KMS-11 (cell line): ENCODE measurements at regions not wholly inside any gene's neighbourhood (a gene's known extent, or its start where the extent isn't known, plus 50 kb on each side); places are given as distances from the start of the nearest gene placed in this dataset.

Source experiments
- H2AFZ ChIP-seq: fragments of 200-600 bp; sonication (generic); 2 replicates; pipeline ENCODE4 v1.6.1; 2016; ENCODE audit warnings: antibody characterized with exemption, mixed run types, low read depth
- H3K27ac ChIP-seq: fragments of 200-600 bp; sonication (generic); 2 replicates; pipeline ENCODE4 v1.6.1; 2016; ENCODE audit warnings: mild to moderate bottlenecking, mixed run types
- H3K27me3 ChIP-seq: fragments of 200-600 bp; sonication (generic); 2 replicates; pipeline ENCODE4 v1.6.1; 2017; ENCODE audit warnings: mild to moderate bottlenecking, low read depth, mixed run types, moderate library complexity; ENCODE audit not compliant: insufficient read depth
- H3K36me3 ChIP-seq: fragments of 200-600 bp; sonication (generic); 2 replicates; pipeline ENCODE4 v1.6.1; 2017; ENCODE audit warnings: mild to moderate bottlenecking, mixed run types; ENCODE audit not compliant: insufficient read depth
- H3K4me1 ChIP-seq: fragments of 200-600 bp; sonication (generic); 2 replicates; pipeline ENCODE4 v1.6.1; 2016; ENCODE audit warnings: mild to moderate bottlenecking, low read depth, mixed run types; ENCODE audit not compliant: poor library complexity, severe bottlenecking
- H3K4me2 ChIP-seq: fragments of 200-600 bp; sonication (generic); 2 replicates; pipeline ENCODE4 v1.7.0; 2016; ENCODE audit warnings: mild to moderate bottlenecking, mixed run types
- H3K4me3 ChIP-seq: fragments of 200-600 bp; sonication (generic); IDR thresholded peaks from 2 replicates; pipeline ENCODE4 v1.6.1; 2017; ENCODE audit warnings: low read depth, low read length, mixed read lengths; ENCODE audit not compliant: insufficient read depth
- H3K79me2 ChIP-seq: fragments of 200-600 bp; sonication (generic); 2 replicates; pipeline ENCODE4 v1.6.1; 2016; ENCODE audit warnings: low read depth, mixed run types; ENCODE audit not compliant: insufficient read depth
- H3K9ac ChIP-seq: fragments of 200-600 bp; sonication (generic); 2 replicates; pipeline ENCODE4 v1.6.1; 2016; ENCODE audit warnings: mild to moderate bottlenecking, mixed run types
- H4K20me1 ChIP-seq: fragments of 200-600 bp; sonication (generic); 2 replicates; pipeline ENCODE4 v1.6.1; 2016; ENCODE audit warnings: mild to moderate bottlenecking, mixed run types; ENCODE audit not compliant: insufficient read depth
- TF ChIP-seq, protein P1 (sequence below): fragments of 200-600 bp; sonication (generic); conservative IDR thresholded peaks from 2 replicates; pipeline ENCODE4 v1.6.1; 2017; ENCODE audit warnings: low read depth, mild to moderate bottlenecking, antibody characterized with exemption, low read length, moderate library complexity, mixed read lengths

DNA sequence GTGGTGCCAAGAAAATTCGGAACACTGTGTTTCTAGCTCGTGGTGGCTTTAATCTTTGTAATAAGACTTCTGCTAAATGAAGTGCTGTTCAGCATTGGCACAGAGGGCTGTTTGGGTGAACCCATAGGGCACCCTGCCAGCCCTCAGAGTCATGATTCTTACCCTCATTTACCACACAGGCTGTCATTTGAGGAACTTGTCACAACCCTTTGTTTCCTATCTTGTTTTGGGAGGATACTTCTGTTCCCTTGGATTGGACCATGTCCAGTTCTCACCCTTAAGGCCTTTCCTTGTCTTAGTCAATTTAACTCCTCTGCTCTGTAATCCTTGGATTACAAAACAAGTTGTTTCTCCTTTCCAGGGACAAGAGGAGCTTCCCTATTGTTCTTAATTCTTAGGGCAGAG, 225.7 kb downstream of the MTX2 start:
- H3K4me3 ChIP-seq: no peak overlapping the region
- peak overlapping the region; percentile 60 for H3K4me2 ChIP-seq
- no peaks in the 10 kb centered on the region for H3K79me2 ChIP-seq
- H3K4me1 ChIP-seq: peaks cover 75% of the 10 kb centered on the region
- peak overlapping the region; percentile 5; the same call in 1 of the 2 replicates for H3K27ac ChIP-seq
- H3K36me3 ChIP-seq: no peaks in the 10 kb centered on the region
- peak overlapping the region; percentile 10; the same call in 1 of the 2 replicates for H2AFZ ChIP-seq
- H3K27me3 ChIP-seq: no peaks in the 10 kb centered on the region
- H4K20me1 ChIP-seq: no peaks in the 10 kb centered on the region
- H3K9ac ChIP-seq: no peak overlapping the region
- TF ChIP-seq, protein P1, sequence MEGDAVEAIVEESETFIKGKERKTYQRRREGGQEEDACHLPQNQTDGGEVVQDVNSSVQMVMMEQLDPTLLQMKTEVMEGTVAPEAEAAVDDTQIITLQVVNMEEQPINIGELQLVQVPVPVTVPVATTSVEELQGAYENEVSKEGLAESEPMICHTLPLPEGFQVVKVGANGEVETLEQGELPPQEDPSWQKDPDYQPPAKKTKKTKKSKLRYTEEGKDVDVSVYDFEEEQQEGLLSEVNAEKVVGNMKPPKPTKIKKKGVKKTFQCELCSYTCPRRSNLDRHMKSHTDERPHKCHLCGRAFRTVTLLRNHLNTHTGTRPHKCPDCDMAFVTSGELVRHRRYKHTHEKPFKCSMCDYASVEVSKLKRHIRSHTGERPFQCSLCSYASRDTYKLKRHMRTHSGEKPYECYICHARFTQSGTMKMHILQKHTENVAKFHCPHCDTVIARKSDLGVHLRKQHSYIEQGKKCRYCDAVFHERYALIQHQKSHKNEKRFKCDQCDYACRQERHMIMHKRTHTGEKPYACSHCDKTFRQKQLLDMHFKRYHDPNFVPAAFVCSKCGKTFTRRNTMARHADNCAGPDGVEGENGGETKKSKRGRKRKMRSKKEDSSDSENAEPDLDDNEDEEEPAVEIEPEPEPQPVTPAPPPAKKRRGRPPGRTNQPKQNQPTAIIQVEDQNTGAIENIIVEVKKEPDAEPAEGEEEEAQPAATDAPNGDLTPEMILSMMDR: no peak

DNA sequence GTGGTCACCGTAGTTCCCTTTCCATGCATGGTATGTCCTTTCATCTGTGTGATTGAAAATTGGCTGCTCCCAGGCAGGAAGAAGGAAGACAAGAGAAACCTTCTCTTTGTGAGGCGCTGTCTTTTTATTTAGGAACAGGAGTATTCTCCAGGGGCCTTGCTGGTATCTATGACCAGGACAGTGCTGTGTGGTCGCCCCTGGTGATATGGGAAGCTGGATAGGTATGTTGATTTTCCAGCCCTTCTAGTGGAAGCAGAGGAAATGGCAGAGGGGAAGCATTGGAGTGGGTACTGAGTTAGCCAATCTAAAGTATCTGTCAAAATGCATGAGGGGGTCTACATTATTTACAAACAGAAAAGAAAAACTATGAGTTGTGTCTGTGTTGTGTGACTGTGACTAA, 226.6 kb downstream of the MTX2 start:
- no peak overlapping the region for H3K27ac ChIP-seq
- TF ChIP-seq, protein P1: no peak
- no peaks in the 10 kb centered on the region for H4K20me1 ChIP-seq
- no peaks in the 10 kb centered on the region for H3K79me2 ChIP-seq
- no peak overlapping the region for H3K9ac ChIP-seq
- peaks cover 69% of the 10 kb centered on the region for H3K4me1 ChIP-seq
- no peaks in the 10 kb centered on the region for H3K27me3 ChIP-seq
- H2AFZ ChIP-seq: no peak overlapping the region
- peak overlapping the region; percentile 60; the same call in 1 of the 2 replicates for H3K4me2 ChIP-seq
- H3K36me3 ChIP-seq: no peaks in the 10 kb centered on the region
- H3K4me3 ChIP-seq: no peak overlapping the region

DNA sequence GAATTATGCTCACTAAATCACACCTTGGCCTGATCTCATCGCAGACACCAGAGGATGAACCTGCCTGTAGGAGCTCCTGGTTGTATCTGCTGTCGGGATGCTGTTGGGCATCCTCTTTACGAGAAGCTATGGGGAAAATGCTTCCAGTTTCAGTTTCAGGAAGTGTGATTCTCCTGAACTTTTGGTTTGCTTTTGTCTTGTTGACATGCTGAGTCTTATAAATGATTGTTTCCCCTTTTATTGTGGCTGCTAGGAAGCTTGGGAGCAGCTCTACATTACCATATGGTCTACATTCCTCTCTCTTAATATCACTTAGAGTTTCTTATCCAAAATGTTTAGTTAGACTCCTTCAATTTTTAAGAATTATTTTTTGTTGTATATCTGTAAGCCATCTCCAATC, 227.5 kb downstream of the MTX2 start:
- Histone ChIP-seq H3K36me3 (no peaks in the 10 kb centered on the region), H3K79me2 (no peaks in the 10 kb centered on the region), H3K4me3 (no peak overlapping the region), H3K9ac (no peak overlapping the region), H2AFZ (peak overlapping the region; percentile 22; the same call in 1 of the 2 replicates), H3K4me2 (peak overlapping the region; percentile 30), H3K27me3 (no peaks in the 10 kb centered on the region), H3K27ac (no peak overlapping the region), H3K4me1 (peaks cover 67% of the 10 kb centered on the region), H4K20me1 (no peaks in the 10 kb centered on the region)
- TF ChIP-seq, protein P1: no peak

DNA sequence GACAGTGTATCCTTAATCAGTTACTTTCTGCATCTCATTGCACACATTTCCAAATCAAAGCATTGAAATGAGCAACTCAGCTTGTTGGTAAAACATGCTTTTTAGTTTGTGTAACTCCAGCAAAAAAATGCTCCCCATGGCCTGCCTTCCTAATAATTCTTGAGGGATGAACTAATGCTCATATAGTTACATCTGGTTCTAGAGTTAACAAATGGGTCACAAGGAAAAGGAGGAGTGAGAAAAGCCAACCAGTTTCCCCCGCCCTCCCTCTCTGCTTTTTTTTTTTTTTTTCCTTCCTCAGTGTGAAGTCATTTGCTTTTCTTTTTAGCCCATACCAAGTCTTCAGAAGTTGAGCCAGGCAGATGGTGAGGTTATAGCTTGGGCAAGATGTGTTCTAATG, 231.7 kb downstream of the MTX2 start:
- Histone ChIP-seq H3K27ac (no peak overlapping the region), H3K4me1 (peaks cover 26% of the 10 kb centered on the region), H3K4me3 (no peak overlapping the region), H3K9ac (no peak overlapping the region), H3K27me3 (no peaks in the 10 kb centered on the region), H3K4me2 (no peak overlapping the region), H3K36me3 (no peaks in the 10 kb centered on the region), H3K79me2 (no peaks in the 10 kb centered on the region), H4K20me1 (no peaks in the 10 kb centered on the region), H2AFZ (no peak overlapping the region)
- TF ChIP-seq, protein P1: no peak
